Smooth muscle cell (in vitro differentiated cells): ENCODE measurements at regions not wholly inside any gene's neighbourhood (a gene's known extent, or its start where the extent isn't known, plus 50 kb on each side); places are given as distances from the start of the nearest gene placed in this dataset.

Experiments used
- DNase-seq: peaks from one replicate; lab custom pipeline; 2025; ENCODE audit not compliant: unreplicated experiment; lab: John Stamatoyannopoulos, UW
- H2AFZ ChIP-seq: fragments of 200-600 bp; sonication (generic); 2 replicates; pipeline ENCODE4 v1.6.0; 2016; ENCODE audit warnings: antibody characterized with exemption, low read depth, mild to moderate bottlenecking
- H3F3A ChIP-seq: fragments of 200-600 bp; sonication (generic); 2 replicates; pipeline ENCODE4 v1.6.0; 2017; ENCODE audit warnings: antibody characterized with exemption, low read depth
- H3K27ac ChIP-seq: fragments of 200-600 bp; sonication (generic); 2 replicates; pipeline ENCODE4 v1.5.1; 2016; ENCODE audit warnings: low read depth, mild to moderate bottlenecking
- H3K27me3 ChIP-seq: fragments of 200-600 bp; sonication (generic); 2 replicates; pipeline ENCODE4 v1.6.1; 2016; ENCODE audit warnings: low read depth, mild to moderate bottlenecking
- H3K36me3 ChIP-seq: fragments of 200-600 bp; sonication (generic); 2 replicates; pipeline ENCODE4 v1.5.1; 2016; ENCODE audit warnings: low read depth
- H3K4me1 ChIP-seq: fragments of 200-600 bp; sonication (generic); 2 replicates; pipeline ENCODE4 v1.5.1; 2016; ENCODE audit warnings: low read depth
- H3K4me2 ChIP-seq: fragments of 200-600 bp; sonication (generic); 2 replicates; pipeline ENCODE4 v1.6.0; 2016; ENCODE audit warnings: mild to moderate bottlenecking
- H3K4me3 ChIP-seq: fragments of 200-600 bp; sonication (generic); 2 replicates; pipeline ENCODE4 v1.5.1; 2016; ENCODE audit warnings: mild to moderate bottlenecking
- H3K79me2 ChIP-seq: fragments of 200-600 bp; sonication (generic); 2 replicates; pipeline ENCODE4 v1.6.0; 2016; ENCODE audit warnings: low read depth, mild to moderate bottlenecking
- H3K9ac ChIP-seq: fragments of 200-600 bp; sonication (generic); 2 replicates; pipeline ENCODE4 v1.6.0; 2016; ENCODE audit warnings: low read depth
- H3K9me3 ChIP-seq: fragments of 200-600 bp; sonication (generic); replicated peaks from 2 replicates; pipeline ENCODE4 v1.5.1; 2016; ENCODE audit warnings: low read depth
- H4K20me1 ChIP-seq: fragments of 200-600 bp; sonication (generic); 2 replicates; pipeline ENCODE4 v1.6.0; 2016; ENCODE audit warnings: low read depth
- WGBS: methylation state at CpG from one replicate; pipeline ENCODE4 v1.1.7; 2016; ENCODE audit warnings: low lambda C conversion rate; 5-methylcytosine and 5-hydroxymethylcytosine counted together
- TF ChIP-seq, protein P1 (sequence below): fragments of 200-600 bp; sonication (generic); IDR thresholded peaks from 2 replicates; pipeline ENCODE4 v1.5.1; 2017; ENCODE audit warnings: borderline replicate concordance, mild to moderate bottlenecking, antibody characterized with exemption; ENCODE audit not compliant: insufficient read depth, poor library complexity, severe bottlenecking

DNA sequence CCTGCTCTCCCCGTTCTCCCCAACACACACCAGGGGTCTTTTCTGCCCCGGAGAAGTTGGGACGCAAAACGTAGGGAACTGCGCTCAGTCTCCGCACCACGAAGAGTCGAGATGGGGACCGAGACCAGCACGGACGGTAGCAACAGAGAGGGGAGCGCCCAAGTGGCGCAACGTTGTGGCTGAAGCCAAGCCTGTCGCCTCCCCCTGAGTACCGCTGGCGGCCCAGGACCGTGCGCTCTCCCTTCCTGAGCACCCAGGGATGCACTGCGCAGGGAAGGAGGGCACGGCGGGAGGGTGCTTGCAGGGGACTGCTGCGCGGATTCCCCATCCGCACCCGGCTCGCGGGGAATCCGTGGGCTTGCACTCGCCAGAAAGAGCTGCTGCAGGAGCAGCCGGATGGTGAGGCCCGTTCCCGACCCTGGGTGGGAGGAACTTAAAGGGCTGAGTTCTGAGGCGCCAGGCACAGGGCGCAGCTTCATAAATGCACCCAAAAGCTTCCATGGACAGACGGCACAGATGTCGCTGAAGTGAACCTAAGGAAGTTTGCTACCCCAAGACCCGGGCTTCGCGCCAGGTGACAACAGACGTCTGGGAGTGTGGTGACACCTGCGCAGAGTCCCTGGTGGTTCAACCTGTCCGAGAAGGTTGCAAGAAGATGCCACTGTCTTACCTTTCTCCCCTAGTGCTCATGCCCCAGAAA is 178.7 kb downstream of the TBXT start:
- peaks cover 4% of the 10 kb centered on the region for H3K4me1 ChIP-seq
- H4K20me1 ChIP-seq: no peaks in the 10 kb centered on the region
- H3K36me3 ChIP-seq: no peaks in the 10 kb centered on the region
- H3K9me3 ChIP-seq: no peaks in the 10 kb centered on the region
- H3K4me3 ChIP-seq: peak overlapping the region; percentile 51
- peak overlapping the region; percentile 90 for H3K4me2 ChIP-seq
- no peaks in the 10 kb centered on the region for H3F3A ChIP-seq
- H3K9ac ChIP-seq: no peak overlapping the region
- 7% methylated on average over 43 of the region's 43 CpGs for WGBS
- no peak overlapping the region for H2AFZ ChIP-seq
- DNase-seq: no peak
- H3K27ac ChIP-seq: no peak overlapping the region
- peaks cover 88% of the 10 kb centered on the region for H3K27me3 ChIP-seq
- H3K79me2 ChIP-seq: no peaks in the 10 kb centered on the region
- TF ChIP-seq, protein P1, sequence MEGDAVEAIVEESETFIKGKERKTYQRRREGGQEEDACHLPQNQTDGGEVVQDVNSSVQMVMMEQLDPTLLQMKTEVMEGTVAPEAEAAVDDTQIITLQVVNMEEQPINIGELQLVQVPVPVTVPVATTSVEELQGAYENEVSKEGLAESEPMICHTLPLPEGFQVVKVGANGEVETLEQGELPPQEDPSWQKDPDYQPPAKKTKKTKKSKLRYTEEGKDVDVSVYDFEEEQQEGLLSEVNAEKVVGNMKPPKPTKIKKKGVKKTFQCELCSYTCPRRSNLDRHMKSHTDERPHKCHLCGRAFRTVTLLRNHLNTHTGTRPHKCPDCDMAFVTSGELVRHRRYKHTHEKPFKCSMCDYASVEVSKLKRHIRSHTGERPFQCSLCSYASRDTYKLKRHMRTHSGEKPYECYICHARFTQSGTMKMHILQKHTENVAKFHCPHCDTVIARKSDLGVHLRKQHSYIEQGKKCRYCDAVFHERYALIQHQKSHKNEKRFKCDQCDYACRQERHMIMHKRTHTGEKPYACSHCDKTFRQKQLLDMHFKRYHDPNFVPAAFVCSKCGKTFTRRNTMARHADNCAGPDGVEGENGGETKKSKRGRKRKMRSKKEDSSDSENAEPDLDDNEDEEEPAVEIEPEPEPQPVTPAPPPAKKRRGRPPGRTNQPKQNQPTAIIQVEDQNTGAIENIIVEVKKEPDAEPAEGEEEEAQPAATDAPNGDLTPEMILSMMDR: no peak

GRCh38 chr6:165988302-165988756 is 179.3 kb downstream of the TBXT start:
- Histone ChIP-seq H3K4me2 (peak overlapping the region; percentile 90), H3K4me1 (peaks cover 4% of the 10 kb centered on the region), H4K20me1 (no peaks in the 10 kb centered on the region), H3K27ac (no peak overlapping the region), H3K9me3 (no peaks in the 10 kb centered on the region), H3K27me3 (peaks cover 90% of the 10 kb centered on the region), H3K9ac (no peak overlapping the region), H3K79me2 (no peaks in the 10 kb centered on the region), H2AFZ (peak overlapping the region; percentile 81), H3K4me3 (peak overlapping the region; percentile 51), H3K36me3 (no peaks in the 10 kb centered on the region), H3F3A (no peaks in the 10 kb centered on the region)
- TF ChIP-seq, protein P1: no peak
- WGBS: under 1% methylated on average over 26 of the region's 29 CpGs
- DNase-seq: no peak

GRCh38 chr6:165987483-165988301 is 180.0 kb downstream of the TBXT start:
- TF ChIP-seq, protein P1: no peak
- H3K27me3 ChIP-seq: peaks cover 83% of the 10 kb centered on the region
- H3F3A ChIP-seq: no peaks in the 10 kb centered on the region
- H3K36me3 ChIP-seq: no peaks in the 10 kb centered on the region
- peaks cover 4% of the 10 kb centered on the region for H3K4me1 ChIP-seq
- peak; percentile 38 for DNase-seq
- no peaks in the 10 kb centered on the region for H4K20me1 ChIP-seq
- peak overlapping the region; percentile 90 for H3K4me2 ChIP-seq
- peak overlapping the region; percentile 81 for H2AFZ ChIP-seq
- no peaks in the 10 kb centered on the region for H3K9me3 ChIP-seq
- peak overlapping the region; percentile 51 for H3K4me3 ChIP-seq
- no peaks in the 10 kb centered on the region for H3K79me2 ChIP-seq
- no peak overlapping the region for H3K27ac ChIP-seq
- H3K9ac ChIP-seq: no peak overlapping the region
- under 1% methylated on average over 42 of the region's 51 CpGs for WGBS
